ENCODE measurements at regions not wholly inside any gene's neighbourhood (a gene's known extent, or its start where the extent isn't known, plus 50 kb on each side); places are given as distances from the start of the nearest gene placed in this dataset.
A peak's percentile ranks its signal among the peaks of the same experiment; 100 is the strongest.

DNA sequence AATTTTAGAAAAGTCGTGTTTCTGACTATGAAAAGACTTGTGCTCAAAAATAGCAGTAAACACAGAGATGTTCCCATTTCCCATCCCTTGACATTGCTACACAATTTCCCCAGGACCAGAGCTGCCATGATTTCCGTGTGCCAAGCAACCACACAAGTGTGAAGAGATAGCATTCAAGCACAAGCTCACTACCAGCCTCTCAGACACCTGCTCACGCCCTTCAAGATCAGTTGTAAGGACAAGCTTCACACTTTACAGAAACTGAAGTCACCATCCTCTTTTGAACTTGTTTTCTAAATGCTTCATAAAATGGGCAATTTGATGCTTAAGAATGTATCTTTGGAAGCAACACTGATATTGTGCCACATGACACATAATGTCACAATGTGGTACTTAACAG is 333.1 kb downstream of the CAAP1 start:
- TF ChIP-seq, protein P1, sequence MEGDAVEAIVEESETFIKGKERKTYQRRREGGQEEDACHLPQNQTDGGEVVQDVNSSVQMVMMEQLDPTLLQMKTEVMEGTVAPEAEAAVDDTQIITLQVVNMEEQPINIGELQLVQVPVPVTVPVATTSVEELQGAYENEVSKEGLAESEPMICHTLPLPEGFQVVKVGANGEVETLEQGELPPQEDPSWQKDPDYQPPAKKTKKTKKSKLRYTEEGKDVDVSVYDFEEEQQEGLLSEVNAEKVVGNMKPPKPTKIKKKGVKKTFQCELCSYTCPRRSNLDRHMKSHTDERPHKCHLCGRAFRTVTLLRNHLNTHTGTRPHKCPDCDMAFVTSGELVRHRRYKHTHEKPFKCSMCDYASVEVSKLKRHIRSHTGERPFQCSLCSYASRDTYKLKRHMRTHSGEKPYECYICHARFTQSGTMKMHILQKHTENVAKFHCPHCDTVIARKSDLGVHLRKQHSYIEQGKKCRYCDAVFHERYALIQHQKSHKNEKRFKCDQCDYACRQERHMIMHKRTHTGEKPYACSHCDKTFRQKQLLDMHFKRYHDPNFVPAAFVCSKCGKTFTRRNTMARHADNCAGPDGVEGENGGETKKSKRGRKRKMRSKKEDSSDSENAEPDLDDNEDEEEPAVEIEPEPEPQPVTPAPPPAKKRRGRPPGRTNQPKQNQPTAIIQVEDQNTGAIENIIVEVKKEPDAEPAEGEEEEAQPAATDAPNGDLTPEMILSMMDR (conservative IDR thresholded peaks at IDR 0.05) = no peak
- Mint-ChIP-seq H3K27me3 (ENCODE audit: low read depth) (no peaks in the 10 kb centered on the region), H3K4me1 (peaks cover 12% of the 10 kb centered on the region), H3K36me3 (ENCODE audit: low read depth) (peaks cover 5% of the 10 kb centered on the region), H3K4me3 (no peak overlapping the region), H3K27ac (ENCODE audit: unreplicated experiment) (no peak overlapping the region), H3K9me3 (peaks cover 18% of the 10 kb centered on the region)
- no peak for DNase-seq (ENCODE audit: low read depth, low spot score)

DNA sequence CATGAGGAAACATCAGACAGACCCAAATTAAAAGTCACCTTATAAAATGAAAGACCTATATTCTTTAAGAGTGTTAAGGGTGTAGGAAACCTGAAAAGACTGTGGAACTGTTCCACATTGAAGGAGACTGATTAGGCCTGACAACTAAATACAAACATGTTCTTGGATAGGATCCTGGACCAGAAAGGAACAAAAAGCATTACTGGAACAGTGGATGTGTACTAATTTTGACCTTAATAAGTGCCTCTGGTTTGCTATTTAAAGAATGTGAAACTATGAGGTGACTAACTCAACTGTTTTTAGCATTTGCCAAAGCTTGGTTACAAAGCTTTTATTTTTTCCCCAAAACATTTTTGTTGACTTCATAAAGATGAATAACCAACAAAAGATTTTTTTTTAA is 340.6 kb downstream of the CAAP1 start:
- TF ChIP-seq, protein P1 (conservative IDR thresholded peaks at IDR 0.05) = no peak
- Mint-ChIP-seq H3K4me1 (peaks cover 19% of the 10 kb centered on the region), H3K4me3 (no peak overlapping the region), H3K9me3 (peaks cover 16% of the 10 kb centered on the region), H3K27me3 (ENCODE audit: low read depth) (no peaks in the 10 kb centered on the region), H3K27ac (ENCODE audit: unreplicated experiment) (no peak overlapping the region), H3K36me3 (ENCODE audit: low read depth) (peaks cover 2% of the 10 kb centered on the region)
- no peak for DNase-seq (ENCODE audit: low read depth, low spot score)

DNA sequence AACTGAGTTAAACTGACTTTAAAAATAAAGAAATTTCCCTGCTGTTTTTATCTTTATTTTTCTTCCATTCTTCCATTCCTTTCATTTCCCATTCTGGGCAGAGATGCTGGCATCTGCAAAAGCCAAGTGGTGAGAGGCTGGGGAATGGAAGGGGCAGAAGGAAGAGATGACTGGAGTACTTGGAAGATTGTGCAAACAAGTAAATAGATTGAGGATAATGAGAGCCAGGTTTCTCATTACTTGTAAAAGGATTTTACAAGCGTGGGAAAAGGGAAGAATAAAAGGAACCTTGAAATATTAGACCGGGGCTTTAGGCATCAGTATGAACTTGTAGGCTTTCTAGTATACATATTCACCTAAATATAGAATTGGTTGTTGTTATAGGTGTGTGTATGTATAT is 341.2 kb downstream of the CAAP1 start:
- H3K4me3 Mint-ChIP-seq = no peak overlapping the region
- H3K36me3 Mint-ChIP-seq (ENCODE audit: low read depth) = peaks cover 2% of the 10 kb centered on the region
- TF ChIP-seq, protein P1 (conservative IDR thresholded peaks at IDR 0.05) = no peak
- no peak overlapping the region for H3K27ac Mint-ChIP-seq (ENCODE audit: unreplicated experiment)
- peaks cover 19% of the 10 kb centered on the region for H3K4me1 Mint-ChIP-seq
- no peak for DNase-seq (ENCODE audit: low read depth, low spot score)
- peaks cover 17% of the 10 kb centered on the region for H3K9me3 Mint-ChIP-seq
- H3K27me3 Mint-ChIP-seq (ENCODE audit: low read depth) = no peaks in the 10 kb centered on the region

DNA sequence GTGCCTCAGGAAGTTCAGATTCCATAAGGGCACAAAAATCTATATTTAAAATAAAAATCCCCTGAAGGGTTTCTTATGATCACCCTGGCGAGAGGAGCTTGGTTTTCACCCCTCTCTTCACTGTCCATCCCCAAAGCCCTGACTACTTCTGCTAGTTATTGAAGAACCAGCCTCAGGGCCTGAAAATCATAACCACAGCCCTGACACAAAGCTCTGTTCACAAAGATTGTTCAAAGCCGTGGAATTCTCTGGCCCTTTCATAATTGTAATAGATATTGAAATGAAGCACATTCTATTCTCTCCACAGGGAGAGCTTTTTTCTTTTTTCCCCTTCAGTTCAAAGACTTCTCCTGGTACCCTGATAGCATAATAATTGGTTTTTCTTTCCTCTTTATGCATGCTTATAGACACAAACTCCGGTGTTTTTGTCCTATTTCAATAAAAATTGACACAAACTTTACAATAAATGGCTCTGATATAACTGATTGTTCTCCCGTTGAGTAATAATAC is 343.8 kb downstream of the CAAP1 start:
- Mint-ChIP-seq H3K36me3 (ENCODE audit: low read depth) (peaks cover 2% of the 10 kb centered on the region), H3K4me3 (no peak overlapping the region), H3K27me3 (ENCODE audit: low read depth) (no peaks in the 10 kb centered on the region), H3K27ac (ENCODE audit: unreplicated experiment) (peak overlapping the region; percentile 54), H3K9me3 (peaks cover 13% of the 10 kb centered on the region), H3K4me1 (peaks cover 19% of the 10 kb centered on the region)
- TF ChIP-seq, protein P1 (conservative IDR thresholded peaks at IDR 0.05) = no peak
- no peak for DNase-seq (ENCODE audit: low read depth, low spot score)

DNA sequence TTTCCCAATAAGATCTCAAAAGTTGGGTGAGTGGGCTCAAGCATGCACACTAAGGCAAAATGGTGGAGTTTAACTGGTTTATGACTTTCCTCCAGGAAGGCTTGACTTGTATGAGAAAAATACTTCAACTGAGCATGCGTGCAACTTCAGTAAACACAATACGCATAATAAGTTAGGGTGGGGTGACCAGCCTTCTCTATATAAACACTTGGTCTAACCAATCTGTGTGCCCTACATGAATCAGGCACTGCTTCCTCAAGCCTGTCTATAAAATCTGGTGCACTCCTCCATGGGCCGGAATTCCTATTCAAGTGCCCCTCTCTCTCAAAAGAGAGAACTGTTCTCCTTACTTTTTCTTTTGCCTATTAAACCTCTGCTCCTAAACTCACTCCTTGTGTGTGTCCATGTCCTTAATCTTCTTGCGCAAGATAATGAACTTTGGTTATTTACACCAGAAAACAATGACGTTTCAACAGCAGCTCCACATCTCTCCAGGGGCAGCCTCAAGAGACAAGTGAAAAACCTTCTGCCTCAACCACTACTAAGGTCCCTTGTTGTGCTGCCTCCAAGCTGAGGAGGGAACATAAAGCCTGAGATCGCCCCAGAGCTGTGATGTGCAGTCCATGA is 352.6 kb downstream of the CAAP1 start:
- Mint-ChIP-seq H3K27ac (ENCODE audit: unreplicated experiment) (no peak overlapping the region), H3K4me3 (no peak overlapping the region), H3K9me3 (peaks cover 20% of the 10 kb centered on the region), H3K4me1 (peaks cover 4% of the 10 kb centered on the region), H3K27me3 (ENCODE audit: low read depth) (no peaks in the 10 kb centered on the region), H3K36me3 (ENCODE audit: low read depth) (peaks cover 19% of the 10 kb centered on the region)
- TF ChIP-seq, protein P1 (conservative IDR thresholded peaks at IDR 0.05) = no peak
- no peak for DNase-seq (ENCODE audit: low read depth, low spot score)
